Muscle of back (tissue), 3 donors: ENCODE measurements at regions not wholly inside any gene's neighbourhood (a gene's known extent, or its start where the extent isn't known, plus 50 kb on each side); places are given as distances from the start of the nearest gene placed in this dataset.

Experiments used
- DNase-seq, 3 donors: peaks; one replicate each; pipeline versions ENCODE4 v3.0.0 to v3.0.0-alpha.2; 2013

DNA sequence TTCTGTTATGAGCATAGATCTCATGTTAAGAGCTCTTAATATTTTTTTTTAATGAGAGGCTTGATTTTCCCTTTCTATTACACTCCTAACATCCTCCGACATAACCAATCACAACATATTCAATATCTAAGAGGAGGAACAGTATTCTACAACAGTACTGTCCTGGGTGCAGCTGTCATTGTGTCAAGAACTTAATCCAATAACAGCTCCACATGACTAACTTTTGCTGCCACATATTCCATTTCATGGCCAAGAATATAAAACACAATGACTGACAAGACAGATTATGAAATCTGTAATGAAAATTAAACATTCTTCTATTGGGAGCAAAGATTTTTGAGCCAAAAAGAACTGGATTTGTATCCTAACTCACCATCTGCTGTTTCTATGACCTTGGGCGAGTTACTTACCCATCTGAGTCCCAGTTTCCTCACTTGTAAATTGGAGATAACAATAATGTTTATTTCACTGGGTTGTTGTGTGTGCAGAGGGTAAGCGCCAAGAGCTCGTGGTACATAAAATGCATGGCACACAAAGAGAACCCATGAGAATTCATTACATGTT, 405.6 kb downstream of the SPRY1 start:
- DNase-seq, result no peak

DNA sequence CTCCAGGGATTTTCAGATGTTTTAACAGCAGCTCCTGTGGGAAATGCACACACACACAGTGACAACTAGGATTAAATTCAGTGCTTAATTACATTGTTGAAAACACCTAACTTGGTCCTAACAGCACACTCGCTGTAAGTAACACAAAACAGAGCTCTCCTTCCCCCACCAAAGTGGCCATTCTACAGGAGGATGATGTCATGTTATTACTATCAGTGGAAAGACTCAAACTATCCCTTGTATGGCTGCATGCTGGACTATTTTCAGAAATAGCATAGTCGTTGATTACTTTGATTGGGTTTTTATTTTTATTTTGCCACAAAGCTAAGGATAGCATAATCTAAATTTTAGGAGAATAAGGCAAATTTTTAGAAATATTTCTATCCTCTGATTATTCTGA, 406.3 kb downstream of the SPRY1 start:
- DNase-seq, result no peak

DNA sequence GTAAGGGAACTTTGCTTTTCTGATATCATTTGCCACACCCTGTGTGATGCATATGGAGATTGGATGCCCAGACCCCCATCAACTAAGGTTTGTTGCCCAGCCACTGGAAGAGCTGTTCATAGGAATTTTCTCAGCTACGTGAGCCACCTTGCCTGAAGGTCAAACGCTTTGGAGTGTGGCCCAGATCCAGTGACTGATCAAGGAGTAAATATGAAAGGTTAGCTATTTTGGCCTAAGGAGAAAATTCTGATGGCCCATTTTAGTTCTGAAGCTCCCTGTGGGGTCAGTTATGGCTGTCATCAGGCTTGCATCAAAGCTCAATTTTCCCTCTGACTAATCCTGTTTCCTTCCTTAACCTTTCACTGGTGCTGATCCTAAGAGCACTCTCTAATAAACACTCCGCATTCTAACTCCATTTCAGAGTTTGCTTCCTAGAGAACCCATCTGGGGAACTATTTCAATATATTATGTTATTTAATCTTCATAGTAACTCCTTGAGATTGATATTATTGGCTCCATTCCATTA, 407.7 kb downstream of the SPRY1 start:
- DNase-seq, result no peak

DNA sequence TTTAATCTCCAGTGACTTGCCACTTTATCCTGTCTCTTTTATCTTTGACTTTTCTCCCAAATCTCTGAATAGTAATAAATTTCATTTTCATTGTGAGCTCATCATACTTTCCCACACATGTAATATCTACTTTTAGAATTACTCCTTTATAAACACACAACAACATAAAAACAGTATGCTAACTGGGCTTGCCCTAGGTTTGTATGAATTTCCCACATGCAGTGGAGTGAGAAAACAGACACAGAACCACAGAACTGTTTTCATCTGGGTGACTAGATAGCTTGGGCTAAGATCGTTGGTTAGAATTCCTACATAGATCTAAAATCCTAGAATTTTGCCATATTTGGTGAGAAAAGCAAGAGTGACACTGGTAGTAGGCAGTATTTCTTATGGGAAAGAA, 409.5 kb downstream of the SPRY1 start:
- peak in 1 of 3 donors; percentile 65 for DNase-seq

DNA sequence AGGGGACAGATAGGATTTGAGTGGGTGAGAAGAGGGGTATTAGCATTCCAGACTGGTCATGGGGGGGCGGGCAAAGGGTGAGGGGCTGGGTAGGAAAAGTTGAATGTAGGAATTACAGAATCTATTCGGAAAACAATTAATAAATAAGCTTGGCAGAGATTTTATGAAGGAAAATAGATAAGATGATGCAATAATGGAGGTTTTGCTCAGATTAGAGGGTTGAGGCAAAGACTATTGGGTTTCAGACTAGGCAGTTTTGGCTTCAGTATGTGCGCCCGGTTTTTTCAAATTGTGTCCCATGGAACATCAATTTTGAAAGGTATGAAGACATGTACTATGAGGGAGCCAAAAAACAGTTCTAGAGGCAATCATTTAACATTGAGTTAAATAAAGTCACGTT, 410.6 kb downstream of the SPRY1 start:
- DNase-seq, result no peak

DNA sequence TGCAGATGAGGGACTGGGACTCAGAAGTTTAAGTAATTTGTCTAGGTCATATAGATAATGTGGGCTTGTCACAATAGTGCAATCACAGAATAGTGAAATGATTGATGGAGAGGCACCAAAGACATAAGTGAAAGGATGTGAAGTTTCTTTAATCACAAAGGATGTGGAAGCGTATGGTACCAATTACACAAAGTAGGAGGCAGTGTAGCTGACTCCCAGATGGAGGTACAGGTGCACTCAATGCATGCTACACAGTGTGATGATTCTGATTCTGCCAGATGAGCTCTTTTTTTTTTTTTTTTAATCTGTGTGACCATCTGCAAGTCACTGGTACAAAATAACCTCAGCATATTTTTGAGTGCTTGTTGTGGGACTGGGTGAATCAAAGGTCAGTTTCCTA, 411.3 kb downstream of the SPRY1 start:
- no peak for DNase-seq

DNA sequence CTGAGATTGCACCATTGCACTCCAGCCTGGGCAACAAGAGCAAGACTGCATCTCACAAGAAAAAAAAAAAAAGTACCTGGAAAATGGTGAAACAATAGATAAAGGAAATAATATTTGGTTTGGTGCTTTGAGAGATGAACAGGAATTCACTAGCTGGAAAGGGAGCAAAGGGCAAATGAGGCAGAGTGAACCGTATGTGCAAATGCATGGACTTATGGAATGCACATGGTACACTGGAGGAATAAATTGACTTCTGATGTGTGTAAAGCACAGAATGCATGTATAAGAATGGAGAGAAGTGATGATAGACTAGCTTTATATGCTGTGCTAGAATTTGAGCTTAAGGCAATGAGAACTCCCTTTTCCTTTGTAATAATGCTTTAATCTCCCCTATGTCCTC, 413.3 kb downstream of the SPRY1 start:
- no peak for DNase-seq

DNA sequence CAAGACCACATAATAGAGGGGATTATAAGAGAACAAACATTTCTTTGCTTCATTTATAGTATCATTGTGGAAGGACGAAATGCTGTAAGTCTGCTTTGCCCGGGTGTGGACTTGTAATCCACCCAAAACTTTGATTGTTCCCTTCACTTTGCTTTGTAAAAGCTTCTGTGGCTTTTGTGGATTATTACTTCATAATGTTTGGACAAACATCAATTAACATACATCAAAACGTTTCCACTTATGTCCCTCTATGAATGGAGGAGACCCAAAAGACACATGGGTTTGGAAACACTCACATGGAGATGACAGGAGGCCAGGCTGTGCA, 415.4 kb downstream of the SPRY1 start:
- no peak for DNase-seq

DNA sequence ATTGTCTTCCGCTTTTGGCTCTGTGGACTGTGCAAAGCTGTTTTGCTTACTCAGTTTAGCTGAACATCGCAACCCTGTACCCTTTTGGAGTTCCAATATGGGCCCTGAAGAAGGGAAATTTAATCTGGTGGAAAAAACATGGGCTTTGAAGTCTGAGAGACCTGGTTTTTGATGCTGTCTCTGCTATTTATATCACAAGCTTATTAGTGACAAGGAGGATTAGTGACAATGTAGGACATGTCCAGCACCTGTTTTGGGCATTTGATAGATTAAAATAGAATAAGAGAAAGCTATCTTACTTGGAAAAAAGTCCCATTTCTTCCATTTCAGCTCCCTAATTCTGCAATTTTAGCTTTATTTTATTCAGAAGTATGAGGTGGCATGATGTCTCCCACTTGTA, 417.3 kb downstream of the SPRY1 start:
- no peak for DNase-seq

DNA sequence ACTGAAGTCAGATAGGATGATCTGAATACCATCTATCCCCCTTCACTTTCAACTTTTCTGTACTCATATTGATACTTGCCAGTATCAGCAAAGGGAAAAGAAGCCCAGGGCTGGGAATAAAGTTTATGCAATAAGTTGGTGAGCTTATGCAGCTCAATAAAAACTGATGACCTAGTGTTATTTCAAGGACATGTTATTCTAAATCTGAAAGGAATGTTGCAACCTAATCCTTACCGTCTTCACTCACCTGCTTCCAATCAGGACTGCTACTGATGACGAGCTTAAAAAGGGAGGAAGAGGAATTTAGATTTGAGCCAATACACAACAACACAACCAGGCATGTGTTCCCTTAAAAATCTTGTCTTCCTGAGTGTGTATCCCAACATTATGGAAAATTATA, 419.9 kb downstream of the SPRY1 start:
- DNase-seq, result no peak

DNA sequence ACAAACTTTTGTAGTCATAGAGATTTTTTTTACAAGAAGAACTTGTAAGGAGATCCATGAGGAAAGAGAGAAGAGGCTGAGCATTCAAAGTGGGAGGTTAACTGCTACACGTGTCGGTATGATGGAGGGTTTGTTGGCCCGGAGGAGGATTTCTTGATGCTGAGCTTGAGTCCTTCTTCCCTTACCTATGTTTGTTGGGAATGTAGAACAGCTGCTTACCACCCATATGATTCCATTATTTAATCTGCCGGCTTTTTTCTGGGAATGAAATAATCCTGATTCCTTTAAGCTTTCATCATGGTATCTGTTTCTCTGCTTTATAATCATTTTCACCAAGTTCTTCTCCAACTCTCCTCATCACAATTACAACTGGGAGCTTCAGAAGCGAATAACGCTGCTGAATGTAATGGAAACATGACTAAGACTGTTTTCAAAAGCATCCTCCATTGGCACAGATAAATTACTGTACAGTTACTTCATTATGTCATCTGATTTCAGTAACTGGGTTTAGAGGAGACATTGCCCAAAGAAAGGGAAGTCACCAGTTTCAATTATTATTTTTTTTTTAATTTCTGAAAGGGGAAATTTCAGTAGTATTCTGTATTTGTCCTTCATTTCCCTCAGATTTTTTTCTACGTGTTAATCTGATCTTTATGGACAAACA, 420.6 kb downstream of the SPRY1 start:
- DNase-seq, result no peak

DNA sequence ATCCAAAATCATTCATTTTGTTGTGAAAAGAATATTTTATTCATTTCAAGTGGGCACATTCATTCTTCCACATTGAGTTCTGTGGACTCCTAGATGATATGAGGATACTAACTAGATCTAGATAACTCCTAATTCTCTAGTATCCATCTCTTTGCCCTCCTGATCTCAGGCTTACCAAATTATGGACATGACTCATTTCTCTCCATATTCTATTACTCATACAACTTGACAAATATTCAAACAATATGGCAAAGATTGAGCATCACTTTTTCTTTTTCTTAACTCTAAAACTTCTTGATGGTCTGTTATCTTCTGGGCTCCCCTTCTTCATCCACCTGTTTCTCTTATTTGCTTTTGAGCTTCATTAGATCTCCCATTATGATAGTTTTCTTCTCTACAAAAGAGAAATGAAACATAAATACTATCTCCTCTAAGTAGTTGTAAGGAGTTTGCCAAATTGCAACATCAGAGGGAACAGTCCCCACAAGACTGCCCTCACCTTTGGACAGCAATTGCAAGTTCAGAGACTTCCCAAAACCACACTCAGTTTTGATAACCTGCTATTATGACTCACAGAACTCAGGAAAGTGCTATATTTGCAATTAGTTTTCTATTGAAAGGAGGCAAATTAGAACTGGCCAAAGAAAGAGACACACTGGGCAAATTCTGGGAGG, 422.9 kb downstream of the SPRY1 start:
- no peak for DNase-seq

DNA sequence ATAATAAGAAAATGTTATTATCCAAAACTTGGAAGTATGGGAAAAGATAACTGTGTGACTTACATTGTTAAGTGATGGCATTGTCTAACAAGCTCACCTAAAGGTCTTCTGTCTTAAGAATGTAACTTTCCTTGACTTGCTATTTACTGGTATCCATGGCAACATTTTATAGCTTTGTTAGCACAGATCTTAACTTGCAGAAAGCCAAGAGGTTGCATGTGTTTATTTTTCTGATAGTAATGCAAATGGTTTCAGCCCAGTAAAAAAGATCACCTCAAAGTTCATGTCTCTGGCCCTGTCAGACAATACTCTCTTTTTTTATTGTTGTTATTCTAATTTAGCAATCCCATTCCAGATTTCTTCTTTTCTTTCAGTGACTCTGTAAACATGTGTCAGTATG, 425.3 kb downstream of the SPRY1 start:
- DNase-seq, result peak in 2 of 3 donors; percentile 36 to 68

DNA sequence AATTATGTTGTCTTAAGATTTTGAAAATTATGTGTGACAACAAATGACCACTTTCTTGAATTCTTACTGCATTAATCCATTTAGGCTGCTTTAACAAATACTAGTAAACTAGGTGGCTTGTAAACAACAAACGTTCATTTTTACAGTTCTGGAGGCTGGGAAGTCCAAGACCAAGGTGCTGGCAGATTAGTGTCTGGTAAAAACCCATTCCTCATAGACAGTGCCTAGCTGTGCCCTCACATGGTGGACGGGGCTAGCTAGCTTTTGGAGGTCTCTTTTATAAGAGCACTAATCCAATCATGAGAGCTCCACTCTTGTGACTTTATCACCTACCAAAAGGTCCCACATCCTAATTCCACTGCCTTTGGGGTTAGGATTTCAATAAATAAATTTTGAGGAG, 425.8 kb downstream of the SPRY1 start:
- DNase-seq, result no peak

DNA sequence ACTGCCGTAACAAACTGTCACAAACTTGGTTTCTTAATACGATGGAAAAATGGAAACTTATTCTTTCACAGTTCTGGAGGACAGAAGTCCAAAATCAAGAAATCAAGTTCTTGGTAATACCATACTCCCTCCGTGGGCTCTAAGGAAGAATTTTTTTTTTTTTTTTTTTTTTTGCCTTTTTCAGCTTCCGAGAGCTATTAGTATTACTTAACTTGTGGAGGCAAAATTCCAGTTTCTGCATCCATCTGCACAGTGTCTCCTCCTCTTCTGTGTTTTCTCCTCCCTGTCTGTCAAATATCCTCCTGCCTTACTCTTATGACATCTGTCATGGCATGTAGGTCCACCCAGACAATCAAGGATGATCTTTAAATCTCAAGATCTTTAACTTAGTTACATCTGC, 426.6 kb downstream of the SPRY1 start:
- no peak for DNase-seq

DNA sequence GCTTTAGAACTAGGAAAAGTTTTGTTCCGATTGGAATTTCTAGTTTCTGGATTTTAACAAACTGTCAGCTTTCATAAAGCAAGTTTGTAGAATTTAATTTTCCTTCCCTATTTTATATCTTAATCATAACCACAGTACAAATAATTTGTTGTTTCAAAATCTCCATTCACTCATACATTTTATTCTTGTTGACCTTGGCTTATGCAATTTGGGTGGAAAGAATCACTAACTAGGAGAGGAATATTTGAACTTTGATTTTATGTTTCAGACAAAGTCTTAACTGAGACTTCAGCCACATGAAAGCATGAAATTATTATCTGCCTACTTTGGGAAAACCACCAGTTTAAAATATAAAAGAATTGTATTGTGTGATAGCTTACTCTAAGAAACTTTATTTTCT, 427.9 kb downstream of the SPRY1 start:
- no peak for DNase-seq

DNA sequence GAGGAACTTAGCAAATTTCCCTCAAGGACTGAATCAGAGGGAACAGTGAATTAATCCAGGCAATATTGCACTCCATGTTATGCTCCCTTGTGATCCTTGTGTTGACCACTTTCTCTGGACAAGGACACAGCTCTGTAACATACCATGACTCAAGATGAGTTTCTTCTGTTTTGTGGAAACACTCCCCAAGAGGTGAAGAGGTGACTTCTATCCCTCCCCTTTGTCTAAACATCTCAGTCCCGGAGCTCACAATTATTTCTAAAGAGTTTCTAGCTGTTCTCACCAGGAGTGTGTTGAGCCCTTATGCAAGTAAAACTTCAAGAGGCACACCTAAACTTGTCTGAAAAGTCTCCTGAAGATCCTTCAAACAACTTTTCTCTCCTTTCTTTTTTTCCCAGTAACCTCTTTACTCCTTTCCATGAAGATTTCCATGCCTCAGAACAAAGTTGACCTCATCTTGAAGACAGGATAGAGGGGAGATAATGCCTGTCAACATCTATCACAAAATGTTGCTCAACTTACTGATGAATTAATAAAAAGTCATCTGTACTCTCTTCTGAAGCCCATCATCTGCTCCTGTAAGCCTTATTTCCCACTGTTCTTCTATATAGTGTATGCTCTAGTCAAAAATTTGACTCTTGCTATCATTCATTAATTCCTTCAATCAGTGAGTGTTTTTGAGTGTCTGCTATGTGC, 429.1 kb downstream of the SPRY1 start:
- DNase-seq, result no peak

DNA sequence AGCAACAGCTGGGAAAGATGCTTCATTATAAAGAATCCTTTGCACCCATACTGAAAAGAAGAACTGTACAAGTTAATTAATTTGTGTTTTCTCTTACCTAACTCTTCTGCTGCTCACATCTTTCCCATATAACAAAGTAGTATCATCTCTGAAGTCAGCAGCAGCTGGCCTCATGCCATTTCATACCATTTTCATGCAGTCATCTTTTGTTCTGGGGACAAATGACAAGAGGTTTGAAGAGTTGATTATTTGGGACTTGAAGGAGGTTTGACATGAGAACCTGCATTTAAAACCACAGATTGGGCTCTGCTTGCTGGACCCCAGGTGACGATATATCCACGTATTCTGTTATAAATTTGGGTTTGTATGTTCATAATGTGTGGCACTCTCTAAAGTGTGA, 430.3 kb downstream of the SPRY1 start:
- peak in 1 of 3 donors; percentile 82 for DNase-seq

DNA sequence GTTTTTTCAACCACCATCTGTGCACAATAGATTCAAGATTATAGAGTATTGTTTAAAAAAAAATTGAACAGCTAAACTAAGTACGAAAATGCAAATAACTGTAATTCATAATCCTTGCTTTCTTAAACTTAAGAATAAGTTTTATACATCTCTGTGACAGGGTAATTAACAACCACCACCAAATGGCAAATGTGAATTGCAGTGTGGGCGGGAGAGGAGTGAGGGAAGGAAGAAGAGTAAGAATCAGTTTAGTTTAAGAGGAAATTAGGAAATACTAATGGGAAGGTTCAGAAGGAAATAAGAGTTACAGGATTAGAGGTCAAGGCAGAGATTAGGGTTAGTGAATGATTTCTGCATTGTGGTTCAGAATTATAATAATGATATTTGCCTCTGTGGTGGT, 430.9 kb downstream of the SPRY1 start:
- DNase-seq, result no peak

DNA sequence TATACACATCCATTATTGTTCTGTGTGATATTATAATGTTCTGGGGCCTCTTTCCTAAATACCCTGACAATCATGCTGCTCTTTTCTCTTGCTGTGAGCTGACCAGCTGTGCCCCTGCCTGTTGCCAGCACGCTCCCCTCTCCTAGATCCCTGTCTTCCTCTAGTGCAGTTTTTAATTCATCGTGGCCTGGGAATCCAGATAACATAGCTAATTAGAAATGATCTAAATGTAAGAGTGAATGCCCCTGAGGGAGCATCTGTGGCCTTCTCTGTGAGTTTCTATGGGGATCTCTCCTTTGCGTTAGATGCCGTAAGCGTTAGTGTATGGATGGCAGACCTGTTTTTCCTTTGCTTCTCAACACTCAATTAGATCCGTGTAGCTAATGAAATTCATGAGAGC, 434.3 kb downstream of the SPRY1 start:
- DNase-seq, result peak in 1 of 3 donors; percentile 81

DNA sequence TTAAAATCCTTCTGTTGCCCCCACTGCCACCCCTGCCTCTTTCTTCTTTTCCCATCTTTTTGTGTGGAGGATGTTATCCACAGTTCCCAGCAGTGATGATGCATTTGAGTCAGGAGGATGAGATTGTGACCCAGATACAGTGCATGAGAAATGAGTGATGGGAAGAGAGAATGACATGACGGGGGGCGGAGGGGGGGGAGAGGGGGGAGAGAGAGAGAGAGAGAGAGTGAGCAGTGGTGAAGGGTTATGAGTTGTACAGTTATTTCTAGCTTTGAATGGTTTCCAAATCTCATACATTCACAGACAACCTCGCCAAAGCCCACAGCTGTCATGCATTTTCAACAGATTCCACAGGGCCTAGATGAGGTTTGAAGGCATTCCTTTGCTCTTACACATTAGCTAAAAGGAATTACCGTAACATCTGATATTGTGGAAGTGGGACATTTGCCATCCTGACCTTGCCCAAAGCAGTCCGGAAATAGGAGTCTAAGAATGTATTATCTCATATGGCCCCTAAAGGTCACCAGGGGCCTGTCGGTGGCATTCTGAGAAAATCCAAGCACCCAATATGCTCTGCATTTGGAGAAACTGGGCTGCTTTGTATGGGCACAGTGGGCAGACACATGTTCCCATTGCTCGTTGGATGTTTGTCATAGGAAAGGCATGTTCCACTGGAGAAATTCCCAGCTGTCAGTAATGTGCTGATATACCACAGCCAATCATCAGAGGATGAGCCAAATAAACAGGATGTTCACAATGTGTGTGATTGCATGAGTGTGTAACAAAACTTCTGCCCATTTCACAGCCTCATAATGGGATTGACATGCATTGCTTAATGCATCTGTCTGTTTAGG, 435.8 kb downstream of the SPRY1 start:
- DNase-seq, result peak; percentile 94 to 99 (median 97)

DNA sequence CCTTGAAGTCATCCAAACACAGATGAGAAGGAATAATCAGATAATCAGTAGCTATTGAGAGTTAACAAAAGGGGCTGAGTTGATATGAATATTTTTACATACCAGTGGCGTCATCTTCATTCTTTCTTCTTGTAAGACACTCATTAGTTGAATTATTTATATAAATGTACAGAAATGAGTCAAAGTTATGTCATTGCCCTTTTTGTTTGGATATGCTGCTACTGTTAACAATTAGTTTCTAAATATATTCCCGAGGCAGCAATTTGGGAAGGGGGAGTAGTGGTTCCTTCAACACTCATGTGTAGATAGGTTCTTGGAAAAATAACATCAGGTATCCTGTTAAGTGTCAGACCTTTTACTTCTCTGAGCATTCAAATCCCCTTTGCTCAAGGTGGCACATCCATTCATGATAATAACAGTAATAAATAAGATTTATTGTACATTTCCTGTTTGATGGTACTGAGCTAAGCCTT, 436.6 kb downstream of the SPRY1 start:
- peak in 1 of 3 donors; percentile 78 for DNase-seq
